ENCODE measurements at regions not wholly inside any gene's neighbourhood (a gene's known extent, or its start where the extent isn't known, plus 50 kb on each side); places are given as distances from the start of the nearest gene placed in this dataset.

DNA sequence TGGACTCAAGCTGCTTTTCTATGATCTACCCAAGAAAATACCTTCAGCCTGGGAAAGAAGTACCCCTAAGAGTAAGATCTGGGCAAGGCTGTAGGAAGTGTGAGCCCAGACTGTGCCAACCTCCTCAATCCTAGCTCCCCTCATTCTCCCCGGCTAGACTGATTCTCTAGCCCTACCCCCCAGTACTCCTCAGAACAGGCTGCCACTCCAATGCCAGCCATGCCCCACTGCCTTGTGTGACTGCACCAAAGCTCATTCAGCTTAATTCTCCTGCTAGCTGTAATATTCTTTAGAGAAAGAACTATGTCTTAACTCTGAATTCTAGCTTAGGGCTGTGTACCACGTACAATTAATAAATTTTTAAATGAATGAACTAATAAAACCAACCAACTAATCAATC, 92.6 kb upstream of the AKIP1 start:
- no peak overlapping the region for H3K27ac Mint-ChIP-seq
- no peaks in the 10 kb centered on the region for H3K4me1 Mint-ChIP-seq
- no peak overlapping the region for H3K4me3 Mint-ChIP-seq
- H3K36me3 Mint-ChIP-seq: no peaks in the 10 kb centered on the region
- H3K9me3 Mint-ChIP-seq: no peaks in the 10 kb centered on the region
- no peak for DNase-seq
- H3K27me3 Mint-ChIP-seq: no peaks in the 10 kb centered on the region

DNA sequence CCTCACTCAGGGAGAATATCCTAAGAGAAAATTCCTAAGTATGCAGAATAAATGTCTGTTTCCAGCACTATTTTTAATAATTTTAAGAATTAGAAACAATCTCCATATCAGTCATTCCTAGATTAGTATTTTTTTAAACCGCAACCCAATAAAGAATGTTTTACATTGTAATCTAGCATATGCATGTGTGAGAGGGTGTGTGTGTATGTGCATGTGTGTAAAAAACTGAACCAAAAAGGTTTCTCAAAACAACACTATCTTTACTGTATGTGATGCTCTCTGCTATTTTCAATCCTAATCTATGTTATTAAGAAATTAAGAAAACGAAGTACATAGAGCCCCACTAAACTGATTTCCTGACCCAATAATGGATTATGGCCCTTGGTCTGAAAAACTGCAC, 90.6 kb upstream of the AKIP1 start:
- Mint-ChIP-seq H3K4me1 (no peaks in the 10 kb centered on the region), H3K36me3 (no peaks in the 10 kb centered on the region), H3K9me3 (no peaks in the 10 kb centered on the region), H3K4me3 (no peak overlapping the region), H3K27ac (no peak overlapping the region), H3K27me3 (peaks cover 3% of the 10 kb centered on the region)
- no peak for DNase-seq

- H3K27ac Mint-ChIP-seq: no peak overlapping the region
- H3K36me3 Mint-ChIP-seq: no peaks in the 10 kb centered on the region
- H3K4me1 Mint-ChIP-seq: no peaks in the 10 kb centered on the region
- no peak overlapping the region for H3K4me3 Mint-ChIP-seq
- DNase-seq: no peak
- no peaks in the 10 kb centered on the region for H3K9me3 Mint-ChIP-seq
- peaks cover 3% of the 10 kb centered on the region for H3K27me3 Mint-ChIP-seq
Observed at GRCh38 chr11:8822469-8822868, 88.5 kb upstream of the AKIP1 start.

DNA sequence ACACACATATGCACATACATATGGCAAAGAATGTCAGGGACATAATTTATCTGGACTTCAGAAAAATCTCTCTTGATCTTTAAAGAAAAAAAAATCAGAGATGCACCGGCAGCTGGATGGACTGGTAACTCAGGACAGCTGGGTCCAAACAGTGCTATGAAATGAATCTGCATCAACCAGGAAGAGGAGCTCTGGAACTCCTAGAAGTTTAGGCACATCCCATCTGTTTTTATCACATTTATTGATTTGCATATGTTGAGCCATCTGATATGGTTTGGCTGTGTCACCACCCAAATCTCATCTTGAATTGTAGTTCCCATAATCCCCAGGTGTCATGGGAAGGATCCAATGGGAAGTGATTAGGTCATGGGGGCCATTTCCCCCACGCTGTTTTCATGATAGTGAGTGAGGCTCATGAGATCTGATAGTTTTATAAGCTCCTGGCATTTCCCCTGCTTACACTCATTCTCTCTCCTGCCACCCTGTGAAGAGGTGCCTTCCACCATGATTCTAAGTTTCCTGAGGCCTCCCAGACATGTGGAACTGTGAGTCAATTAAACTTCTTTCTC, 87.7 kb upstream of the AKIP1 start:
- DNase-seq: no peak
- no peaks in the 10 kb centered on the region for H3K36me3 Mint-ChIP-seq
- H3K27me3 Mint-ChIP-seq: peaks cover 3% of the 10 kb centered on the region
- H3K9me3 Mint-ChIP-seq: no peaks in the 10 kb centered on the region
- no peak overlapping the region for H3K27ac Mint-ChIP-seq
- H3K4me3 Mint-ChIP-seq: no peak overlapping the region
- H3K4me1 Mint-ChIP-seq: no peaks in the 10 kb centered on the region

DNA sequence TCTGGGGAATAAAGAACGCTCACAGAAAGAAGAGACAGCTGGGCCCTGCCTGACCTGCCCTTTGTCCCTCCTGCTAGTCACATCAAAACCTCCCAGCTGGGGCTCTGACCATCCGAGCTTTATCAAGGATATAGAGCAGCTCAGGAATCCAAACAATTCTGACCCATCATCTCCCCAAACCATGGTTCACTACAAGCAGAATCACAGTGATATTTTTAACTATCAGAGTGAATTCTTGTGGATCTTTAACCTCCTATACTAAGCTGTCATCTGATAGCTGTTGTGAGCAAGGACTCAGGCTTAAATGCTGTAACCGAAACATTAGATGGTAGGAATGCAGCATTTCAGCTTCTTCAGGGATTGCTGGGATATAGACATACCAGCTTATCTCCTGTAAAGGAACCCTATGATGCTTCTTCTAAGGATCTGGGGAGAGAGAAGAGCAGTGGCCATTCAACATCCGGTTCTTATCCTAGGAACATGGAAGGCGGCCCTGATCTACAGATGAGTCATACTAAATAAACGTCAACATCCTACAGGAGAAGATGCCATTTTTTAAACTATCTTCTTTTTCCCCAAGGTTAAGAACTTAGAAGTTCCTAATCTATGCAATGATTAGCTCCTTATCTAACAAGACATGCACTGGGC, 84.7 kb upstream of the AKIP1 start:
- Mint-ChIP-seq H3K27ac (no peak overlapping the region), H3K4me3 (no peak overlapping the region), H3K9me3 (no peaks in the 10 kb centered on the region), H3K27me3 (peaks cover 3% of the 10 kb centered on the region), H3K36me3 (no peaks in the 10 kb centered on the region), H3K4me1 (no peaks in the 10 kb centered on the region)
- no peak for DNase-seq

DNA sequence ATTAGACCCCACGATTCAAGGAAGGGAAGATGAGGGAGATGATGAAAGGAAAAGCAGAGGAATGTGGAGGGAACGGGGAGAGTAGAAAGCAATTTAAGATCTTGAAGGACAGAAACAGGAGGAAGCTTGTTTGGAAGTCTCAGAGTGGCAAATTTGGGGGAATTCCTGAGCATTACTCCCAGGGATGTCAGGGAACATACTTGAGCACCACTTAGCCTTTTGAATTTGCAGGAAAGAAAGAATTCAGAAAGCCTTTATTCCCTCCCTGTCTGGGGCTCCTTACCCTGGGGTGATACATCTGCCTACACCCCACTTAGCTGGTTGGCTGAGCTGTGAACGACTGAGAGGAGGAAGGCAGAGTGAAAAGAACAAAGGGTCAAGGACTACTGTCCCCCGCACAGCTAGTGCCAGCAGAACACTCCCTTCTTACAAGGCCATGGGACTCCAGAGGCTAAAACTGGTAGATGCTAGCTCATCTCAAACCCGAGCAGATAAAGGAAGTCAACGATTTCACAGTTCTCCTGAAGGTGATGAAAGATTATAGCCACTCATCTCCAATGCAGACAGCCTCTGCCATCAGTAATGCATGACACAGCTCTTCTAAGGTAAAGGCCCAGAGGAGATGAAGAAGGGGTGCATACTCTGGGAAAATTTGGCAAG, 84.0 kb upstream of the AKIP1 start:
- Mint-ChIP-seq H3K27me3 (peaks cover 3% of the 10 kb centered on the region), H3K36me3 (no peaks in the 10 kb centered on the region), H3K4me1 (no peaks in the 10 kb centered on the region), H3K4me3 (no peak overlapping the region), H3K27ac (no peak overlapping the region), H3K9me3 (no peaks in the 10 kb centered on the region)
- DNase-seq: no peak

DNA sequence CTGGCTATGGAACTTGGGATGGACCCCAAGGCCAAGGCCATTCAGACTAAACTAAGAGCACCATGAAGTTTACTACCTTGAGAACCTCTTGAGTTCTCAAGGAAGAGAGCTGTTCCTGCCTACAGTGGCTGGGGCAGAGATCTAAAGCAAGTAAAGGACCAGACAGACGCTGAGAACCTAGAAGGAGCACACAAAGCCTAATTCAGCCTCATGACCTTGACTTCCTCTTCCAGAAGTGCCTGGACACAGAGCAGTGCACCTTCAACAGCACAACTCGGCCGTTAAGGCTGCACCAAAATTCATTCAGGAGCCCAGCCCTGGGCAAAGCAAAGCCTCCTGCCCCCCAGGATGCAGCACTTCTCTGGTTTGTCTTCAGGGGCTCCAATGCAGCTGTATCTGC, 82.9 kb upstream of the AKIP1 start:
- Mint-ChIP-seq H3K9me3 (no peaks in the 10 kb centered on the region), H3K36me3 (no peaks in the 10 kb centered on the region), H3K27me3 (peaks cover 3% of the 10 kb centered on the region), H3K4me3 (no peak overlapping the region), H3K4me1 (peaks cover 4% of the 10 kb centered on the region), H3K27ac (no peak overlapping the region)
- DNase-seq: no peak

GRCh38 chr11:8828580-8829361, 82.2 kb upstream of the AKIP1 start:
- no peak for DNase-seq
- no peaks in the 10 kb centered on the region for H3K9me3 Mint-ChIP-seq
- peaks cover 7% of the 10 kb centered on the region for H3K4me1 Mint-ChIP-seq

DNA sequence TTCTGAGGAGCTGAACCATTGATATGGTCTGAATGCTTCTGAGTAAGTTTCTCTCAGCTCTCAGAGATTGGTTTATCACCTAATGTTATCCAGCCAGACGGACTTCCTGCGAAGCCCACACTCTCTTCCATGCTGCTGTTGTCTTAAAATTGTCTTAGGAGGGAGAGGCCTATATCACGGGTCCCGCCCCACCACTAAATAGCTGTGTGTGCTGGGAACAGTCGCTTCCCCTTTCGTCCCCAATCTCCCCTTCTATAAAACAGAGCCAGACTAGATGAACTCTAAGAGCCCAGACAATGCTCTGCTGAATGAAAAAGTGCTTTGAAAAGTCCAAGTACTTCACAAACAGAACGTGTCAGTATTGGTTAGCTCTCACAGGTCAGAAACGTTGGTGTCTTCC, 81.4 kb upstream of the AKIP1 start:
- no peak for DNase-seq
- Mint-ChIP-seq H3K36me3 (no peaks in the 10 kb centered on the region), H3K27ac (no peak overlapping the region), H3K4me1 (peaks cover 7% of the 10 kb centered on the region), H3K27me3 (no peaks in the 10 kb centered on the region), H3K9me3 (no peaks in the 10 kb centered on the region), H3K4me3 (no peak overlapping the region)

More at GRCh38 chr11:8828580-8829361, 82.2 kb upstream of the AKIP1 start:
- Mint-ChIP-seq H3K4me3 (no peak overlapping the region), H3K36me3 (no peaks in the 10 kb centered on the region), H3K27ac (no peak overlapping the region), H3K27me3 (peaks cover 3% of the 10 kb centered on the region)

DNA sequence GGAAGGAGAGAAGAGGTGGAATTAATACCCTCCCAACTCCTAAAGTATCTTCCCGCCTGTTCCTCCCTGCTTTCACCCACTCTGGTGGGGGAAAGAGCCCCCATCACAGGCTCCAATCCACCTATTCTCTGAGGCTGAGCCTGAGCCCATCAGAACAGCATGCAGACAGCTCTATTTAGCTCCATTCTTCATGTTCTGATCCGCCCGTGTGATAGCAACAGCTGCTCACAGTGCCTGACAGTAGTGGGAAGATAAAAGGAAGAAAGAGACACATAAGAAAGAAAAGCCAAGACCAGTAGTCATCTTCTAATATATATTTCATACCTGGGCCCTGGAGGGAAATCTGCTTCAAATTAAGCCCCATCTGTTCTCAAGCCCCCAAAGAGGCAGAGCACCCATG, 80.3 kb upstream of the AKIP1 start:
- Mint-ChIP-seq H3K9me3 (no peaks in the 10 kb centered on the region), H3K36me3 (no peaks in the 10 kb centered on the region), H3K4me1 (peaks cover 7% of the 10 kb centered on the region), H3K27me3 (no peaks in the 10 kb centered on the region), H3K27ac (no peak overlapping the region), H3K4me3 (no peak overlapping the region)
- no peak for DNase-seq

DNA sequence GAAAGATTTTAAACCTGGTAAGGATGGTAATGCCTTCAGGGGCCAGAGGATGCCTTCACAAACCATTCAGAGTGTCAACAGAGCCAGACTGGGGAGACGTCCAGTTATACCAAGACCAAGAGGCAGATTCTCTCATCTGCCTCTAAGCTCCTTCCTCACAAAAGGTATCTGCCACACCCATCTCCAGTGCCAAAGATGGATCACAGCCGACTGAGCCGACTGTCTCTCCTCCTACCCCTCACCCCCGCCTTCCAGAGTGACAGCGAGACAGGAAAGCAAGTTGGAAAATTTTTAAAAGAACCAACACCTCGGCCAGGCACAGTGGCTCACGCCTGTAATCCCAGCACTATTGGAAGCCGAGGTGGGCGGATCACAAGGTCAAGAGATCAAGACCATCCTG, 79.1 kb upstream of the AKIP1 start:
- Mint-ChIP-seq H3K9me3 (no peaks in the 10 kb centered on the region), H3K4me3 (no peak overlapping the region), H3K27ac (no peak overlapping the region), H3K4me1 (peaks cover 7% of the 10 kb centered on the region), H3K36me3 (no peaks in the 10 kb centered on the region), H3K27me3 (peaks cover 1% of the 10 kb centered on the region)
- DNase-seq: no peak

DNA sequence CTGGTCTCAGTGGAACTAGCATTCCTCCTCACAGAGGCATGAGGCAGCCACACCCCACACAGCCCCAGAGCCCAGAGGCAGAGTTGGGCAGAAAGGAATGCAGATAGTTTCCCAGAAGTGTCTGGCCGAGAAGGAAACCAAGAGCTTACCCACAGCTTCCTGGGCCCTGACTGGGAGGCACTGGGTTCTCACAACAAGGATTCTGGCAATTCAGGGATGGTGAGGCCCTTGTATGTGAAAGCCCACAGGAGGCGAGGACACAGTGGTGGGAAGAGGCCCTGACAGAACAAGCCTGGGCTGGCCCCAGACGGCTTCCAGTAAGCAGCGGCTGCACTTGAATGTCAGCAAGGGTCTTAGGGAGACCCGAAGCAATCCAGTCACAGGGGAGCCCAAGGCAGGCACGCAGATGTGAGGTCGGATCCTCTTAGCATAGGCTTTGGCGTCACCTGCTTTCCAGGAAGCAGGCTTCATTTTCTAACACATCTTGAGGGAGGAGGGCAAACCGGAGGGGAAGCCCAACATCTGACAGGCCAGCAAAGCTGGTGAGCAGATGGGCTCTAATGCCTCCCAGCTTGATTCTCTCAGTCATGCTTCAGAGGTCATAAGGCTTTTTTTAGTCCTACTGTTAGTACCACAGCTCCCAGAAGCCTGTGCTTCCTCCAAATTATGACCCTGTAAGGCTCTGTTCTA, 78.3 kb upstream of the AKIP1 start:
- no peaks in the 10 kb centered on the region for H3K36me3 Mint-ChIP-seq
- H3K4me3 Mint-ChIP-seq: peak overlapping the region; percentile 33
- peaks cover 7% of the 10 kb centered on the region for H3K4me1 Mint-ChIP-seq
- H3K27me3 Mint-ChIP-seq: peaks cover 3% of the 10 kb centered on the region
- DNase-seq: peak; percentile 26
- peak overlapping the region; percentile 76 for H3K27ac Mint-ChIP-seq
- H3K9me3 Mint-ChIP-seq: no peaks in the 10 kb centered on the region

DNA sequence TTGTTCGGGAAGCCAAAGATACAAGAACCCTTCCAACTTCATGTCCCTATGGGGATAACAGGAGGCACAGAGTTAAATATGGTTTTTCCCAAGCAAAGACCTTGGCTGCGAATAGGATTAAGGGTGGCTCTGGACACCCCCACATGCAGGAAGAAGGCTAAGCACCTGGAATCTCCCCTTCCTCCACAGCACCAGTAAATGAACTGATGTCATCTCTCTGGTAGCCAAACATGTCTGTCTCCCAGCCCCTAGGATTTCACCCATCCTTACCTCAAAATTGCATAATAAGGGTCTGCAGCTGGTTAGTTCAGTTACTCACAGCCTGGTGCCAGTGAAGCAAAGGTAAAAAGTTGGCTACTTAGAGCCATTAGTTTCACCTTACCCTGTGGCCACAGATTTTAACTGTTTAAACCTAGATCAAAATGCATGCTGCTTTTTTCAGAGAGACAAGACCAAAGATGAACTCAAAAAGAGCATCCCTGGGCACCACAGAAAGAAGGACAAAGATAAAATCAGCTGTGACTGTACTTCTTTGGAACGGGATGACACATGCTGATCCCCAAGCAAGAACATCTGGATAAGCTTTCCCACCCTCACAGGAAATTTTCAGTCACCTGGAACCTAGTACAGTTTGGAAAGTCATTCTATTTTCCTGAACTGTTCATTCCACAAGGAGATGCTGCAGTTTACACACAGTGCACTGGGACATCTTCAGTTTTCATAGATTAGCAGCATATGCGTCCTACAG, 77.2 kb upstream of the AKIP1 start:
- Mint-ChIP-seq H3K4me1 (peaks cover 7% of the 10 kb centered on the region), H3K27me3 (peaks cover 3% of the 10 kb centered on the region), H3K36me3 (no peaks in the 10 kb centered on the region), H3K27ac (no peak overlapping the region), H3K9me3 (no peaks in the 10 kb centered on the region), H3K4me3 (no peak overlapping the region)
- DNase-seq: no peak

DNA sequence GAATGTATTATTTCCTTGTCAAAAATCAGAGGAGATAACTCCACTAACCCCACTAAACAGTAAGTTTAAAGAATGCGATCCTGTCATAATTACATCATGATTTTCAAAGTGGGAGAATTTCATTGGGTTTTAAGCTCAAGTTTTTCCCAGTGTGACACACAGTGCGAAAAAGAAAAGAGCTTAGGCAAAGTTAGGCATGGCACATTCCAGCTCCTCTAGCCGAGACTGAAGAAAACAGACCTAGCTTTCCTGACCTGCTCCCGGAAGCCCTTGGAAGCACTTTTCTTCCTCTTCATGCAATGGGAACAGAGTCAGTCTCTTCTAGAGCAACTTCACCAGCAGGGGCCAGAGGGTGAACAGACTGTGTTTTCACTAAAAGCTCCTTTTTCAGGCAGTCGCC, 76.6 kb upstream of the AKIP1 start:
- no peaks in the 10 kb centered on the region for H3K36me3 Mint-ChIP-seq
- no peak for DNase-seq
- H3K27ac Mint-ChIP-seq: no peak overlapping the region
- H3K9me3 Mint-ChIP-seq: no peaks in the 10 kb centered on the region
- peaks cover 8% of the 10 kb centered on the region for H3K4me1 Mint-ChIP-seq
- peaks cover 3% of the 10 kb centered on the region for H3K27me3 Mint-ChIP-seq
- no peak overlapping the region for H3K4me3 Mint-ChIP-seq

Measured in activated naive CD8-positive, alpha-beta T cell treated with anti-CD3 and anti-CD28 coated beads for 36 hours (primary cell).